Forelimb muscle (tissue), 1 donor: ENCODE measurements at regions not wholly inside any gene's neighbourhood (a gene's known extent, or its start where the extent isn't known, plus 50 kb on each side); places are given as distances from the start of the nearest gene placed in this dataset.
A peak's percentile ranks its signal among the peaks of the same experiment; 100 is the strongest.

Experiments
- DNase-seq: peaks from one replicate; pipeline ENCODE4 v3.0.0-alpha.2; 2013; ENCODE audit warnings: low read depth

- no peak for DNase-seq
Observed at GRCh38 chr9:78599926-78600325, 303.0 kb downstream of the PSAT1 start.

GRCh38 chr9:78601957-78602565 lies 305.1 kb downstream of the PSAT1 start:
- no peak for DNase-seq

- peak; percentile 5 for DNase-seq
Observed at GRCh38 chr9:78605041-78606000, 308.4 kb downstream of the PSAT1 start.

- DNase-seq = no peak
Observed at GRCh38 chr9:78606001-78606379, 309.1 kb downstream of the PSAT1 start.

GRCh38 chr9:78607853-78608252 lies 310.9 kb downstream of the PSAT1 start:
- no peak for DNase-seq

- no peak for DNase-seq
Observed at GRCh38 chr9:78609450-78609849, 312.5 kb downstream of the PSAT1 start.

- DNase-seq = no peak
Observed at GRCh38 chr9:78612091-78612490, 315.2 kb downstream of the PSAT1 start.

- no peak for DNase-seq
Observed at GRCh38 chr9:78613006-78613405, 316.1 kb downstream of the PSAT1 start.

GRCh38 chr9:78614892-78615291 lies 318.0 kb downstream of the PSAT1 start:
- DNase-seq = no peak

- DNase-seq = no peak
Observed at GRCh38 chr9:78615372-78615771, 318.4 kb downstream of the PSAT1 start.

GRCh38 chr9:78618735-78619134 lies 321.8 kb downstream of the PSAT1 start:
- no peak for DNase-seq

GRCh38 chr9:78620303-78620702 lies 323.4 kb downstream of the PSAT1 start:
- no peak for DNase-seq

- DNase-seq = no peak
Observed at GRCh38 chr9:78620764-78621163, 323.8 kb downstream of the PSAT1 start.

GRCh38 chr9:78622126-78622525 lies 325.2 kb downstream of the PSAT1 start:
- DNase-seq = no peak

- no peak for DNase-seq
Observed at GRCh38 chr9:78626971-78627370, 330.0 kb downstream of the PSAT1 start.

- no peak for DNase-seq
Observed at GRCh38 chr9:78630966-78631365, 334.0 kb downstream of the PSAT1 start.

- DNase-seq = no peak
Observed at GRCh38 chr9:78640728-78641127, 343.8 kb downstream of the PSAT1 start.

GRCh38 chr9:78644359-78644758 lies 347.4 kb downstream of the PSAT1 start:
- DNase-seq = no peak

- DNase-seq = no peak
Observed at GRCh38 chr9:78654324-78654723, 357.4 kb downstream of the PSAT1 start.

- no peak for DNase-seq
Observed at GRCh38 chr9:78663369-78663768, 366.4 kb downstream of the PSAT1 start.

GRCh38 chr9:78664370-78664769 lies 367.4 kb downstream of the PSAT1 start:
- DNase-seq = no peak

GRCh38 chr9:78666818-78667414 lies 370.0 kb downstream of the PSAT1 start:
- no peak for DNase-seq
